ENCODE measurements at regions not wholly inside any gene's neighbourhood (a gene's known extent, or its start where the extent isn't known, plus 50 kb on each side); places are given as distances from the start of the nearest gene placed in this dataset.

DNA sequence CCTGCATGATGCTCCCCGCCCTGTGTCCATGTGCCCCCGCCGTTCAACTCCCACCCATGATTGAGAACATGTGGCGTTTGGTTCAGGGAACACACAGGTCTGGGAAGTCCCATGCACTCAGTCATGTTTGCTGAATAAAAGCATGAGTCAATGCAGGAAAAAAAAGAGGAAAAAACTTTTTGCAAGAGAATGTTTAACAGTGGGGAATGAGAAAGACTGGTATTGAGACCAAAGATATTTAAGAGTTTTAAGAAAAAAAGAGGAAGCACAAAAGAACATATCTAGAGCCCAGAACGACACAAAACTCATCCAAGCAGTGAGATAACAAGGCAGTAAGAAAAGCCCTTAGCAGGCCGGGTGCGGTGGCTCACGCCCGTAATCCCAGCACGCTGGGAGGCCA lies 279.2 kb upstream of the THSD7B start:
- ATAC-seq = no peak
- TF ChIP-seq, protein P1, sequence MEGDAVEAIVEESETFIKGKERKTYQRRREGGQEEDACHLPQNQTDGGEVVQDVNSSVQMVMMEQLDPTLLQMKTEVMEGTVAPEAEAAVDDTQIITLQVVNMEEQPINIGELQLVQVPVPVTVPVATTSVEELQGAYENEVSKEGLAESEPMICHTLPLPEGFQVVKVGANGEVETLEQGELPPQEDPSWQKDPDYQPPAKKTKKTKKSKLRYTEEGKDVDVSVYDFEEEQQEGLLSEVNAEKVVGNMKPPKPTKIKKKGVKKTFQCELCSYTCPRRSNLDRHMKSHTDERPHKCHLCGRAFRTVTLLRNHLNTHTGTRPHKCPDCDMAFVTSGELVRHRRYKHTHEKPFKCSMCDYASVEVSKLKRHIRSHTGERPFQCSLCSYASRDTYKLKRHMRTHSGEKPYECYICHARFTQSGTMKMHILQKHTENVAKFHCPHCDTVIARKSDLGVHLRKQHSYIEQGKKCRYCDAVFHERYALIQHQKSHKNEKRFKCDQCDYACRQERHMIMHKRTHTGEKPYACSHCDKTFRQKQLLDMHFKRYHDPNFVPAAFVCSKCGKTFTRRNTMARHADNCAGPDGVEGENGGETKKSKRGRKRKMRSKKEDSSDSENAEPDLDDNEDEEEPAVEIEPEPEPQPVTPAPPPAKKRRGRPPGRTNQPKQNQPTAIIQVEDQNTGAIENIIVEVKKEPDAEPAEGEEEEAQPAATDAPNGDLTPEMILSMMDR (IDR thresholded peaks at IDR 0.05) = no peak
- H3K4me3 Mint-ChIP-seq = no peak overlapping the region
- intact Hi-C loops (cut with micrococcal nuclease) = no loop called here
- no peaks in the 10 kb centered on the region for H3K36me3 Mint-ChIP-seq
- Histone ChIP-seq H3K4me3 (ENCODE audit: low read length) (no peak overlapping the region), H3K27me3 (ENCODE audit: control insufficient read depth, insufficient read depth, low read length) (no peaks in the 10 kb centered on the region), H3K36me3 (ENCODE audit: control insufficient read depth, insufficient read depth, low read length) (no peaks in the 10 kb centered on the region), H3K27ac (ENCODE audit: low read length) (no peak overlapping the region), H3K4me1 (ENCODE audit: control insufficient read depth, insufficient read depth, low read length) (no peaks in the 10 kb centered on the region), H3K9me3 (ENCODE audit: control insufficient read depth, insufficient read depth, low read length) (no peaks in the 10 kb centered on the region)
- H3K27me3 Mint-ChIP-seq (ENCODE audit: low read depth in 2 of 2) = peaks cover 0 to 2% of the 10 kb centered on the region in 2 donors
- no peak overlapping the region for H3K27ac Mint-ChIP-seq
- DNase-seq = no peak
- no peaks in the 10 kb centered on the region for H3K9me3 Mint-ChIP-seq
- H3K4me1 Mint-ChIP-seq = no peaks in the 10 kb centered on the region
- WGBS (ENCODE audit: insufficient coverage) = 80% methylated on average over 10 of the region's 10 CpGs

DNA sequence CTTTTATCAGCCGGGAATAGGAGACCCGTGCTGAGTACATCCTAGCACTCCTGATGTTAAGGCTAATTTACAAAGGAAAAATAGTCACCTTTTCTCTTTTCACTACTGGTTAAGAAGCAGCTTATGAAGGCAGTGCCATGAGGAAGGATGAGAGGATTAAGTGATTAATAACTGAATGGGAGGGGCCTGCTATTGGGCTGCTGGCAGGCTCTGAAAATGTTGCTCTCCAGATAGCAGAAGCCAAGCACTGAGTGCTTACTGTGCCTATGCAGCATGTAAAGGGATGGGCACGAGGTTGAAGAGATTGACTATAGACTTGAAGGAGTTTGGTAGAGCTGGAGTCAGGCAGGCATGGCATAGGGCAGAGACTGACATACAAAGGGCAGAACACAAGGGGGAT lies 282.4 kb upstream of the THSD7B start:
- intact Hi-C loops (cut with micrococcal nuclease) = no loop called here
- Histone ChIP-seq H3K36me3 (ENCODE audit: control insufficient read depth, insufficient read depth, low read length) (no peaks in the 10 kb centered on the region), H3K27ac (ENCODE audit: low read length) (no peak overlapping the region), H3K27me3 (ENCODE audit: control insufficient read depth, insufficient read depth, low read length) (no peaks in the 10 kb centered on the region), H3K9me3 (ENCODE audit: control insufficient read depth, insufficient read depth, low read length) (peaks cover 7% of the 10 kb centered on the region), H3K4me1 (ENCODE audit: control insufficient read depth, insufficient read depth, low read length) (no peaks in the 10 kb centered on the region), H3K4me3 (ENCODE audit: low read length) (no peak overlapping the region)
- H3K4me1 Mint-ChIP-seq = no peaks in the 10 kb centered on the region
- TF ChIP-seq, protein P1 (IDR thresholded peaks at IDR 0.05) = no peak
- ATAC-seq (no peak), DNase-seq (no peak)
- no peak overlapping the region for H3K4me3 Mint-ChIP-seq
- H3K27me3 Mint-ChIP-seq (ENCODE audit: low read depth in 2 of 2) = peaks cover 0 to 2% of the 10 kb centered on the region in 2 donors
- peaks cover 5% of the 10 kb centered on the region in 2 donors for H3K9me3 Mint-ChIP-seq
- no peak overlapping the region for H3K27ac Mint-ChIP-seq
- peaks cover 8% of the 10 kb centered on the region for H3K36me3 Mint-ChIP-seq
- WGBS (ENCODE audit: insufficient coverage) = 67% methylated on average over 3 of the region's 3 CpGs

DNA sequence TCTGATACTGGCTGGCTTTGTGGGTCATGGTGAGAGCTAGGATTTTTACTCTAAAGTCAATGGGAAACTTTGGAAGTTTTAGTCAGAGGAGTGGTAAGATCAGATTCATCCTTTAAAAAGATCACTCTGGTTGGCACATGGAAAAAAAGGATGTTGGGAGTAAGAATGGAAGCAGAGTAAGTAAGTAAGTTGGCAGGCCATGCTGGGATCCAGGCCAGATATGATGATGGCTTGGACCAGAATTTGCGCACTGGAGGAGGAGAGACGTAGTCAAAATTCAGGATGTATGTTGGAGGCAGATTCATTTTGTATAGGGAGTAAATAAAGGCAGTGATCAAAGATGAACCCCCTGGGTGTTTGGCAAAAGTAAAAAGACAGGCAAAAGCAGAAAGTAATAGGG lies 283.3 kb upstream of the THSD7B start:
- 95% methylated on average over 2 of the region's 2 CpGs for WGBS (ENCODE audit: insufficient coverage)
- DNase-seq (no peak), ATAC-seq (no peak)
- H3K27me3 ChIP-seq (ENCODE audit: control insufficient read depth, insufficient read depth, low read length) = no peaks in the 10 kb centered on the region
- intact Hi-C loops (cut with micrococcal nuclease) = no loop called here
- H3K27ac Mint-ChIP-seq = no peak overlapping the region
- H3K36me3 ChIP-seq (ENCODE audit: control insufficient read depth, insufficient read depth, low read length) = no peaks in the 10 kb centered on the region
- no peak overlapping the region for H3K27ac ChIP-seq (ENCODE audit: low read length)
- H3K36me3 Mint-ChIP-seq = peaks cover 8% of the 10 kb centered on the region
- no peak overlapping the region for H3K4me3 ChIP-seq (ENCODE audit: low read length)
- H3K4me3 Mint-ChIP-seq = no peak overlapping the region
- H3K4me1 ChIP-seq (ENCODE audit: control insufficient read depth, insufficient read depth, low read length) = no peaks in the 10 kb centered on the region
- H3K9me3 ChIP-seq (ENCODE audit: control insufficient read depth, insufficient read depth, low read length) = peaks cover 7% of the 10 kb centered on the region
- no peaks in the 10 kb centered on the region for H3K27me3 Mint-ChIP-seq (ENCODE audit: low read depth in 2 of 2)
- peaks cover 7 to 9% of the 10 kb centered on the region in 2 donors for H3K9me3 Mint-ChIP-seq
- TF ChIP-seq, protein P1 (IDR thresholded peaks at IDR 0.05) = no peak
- H3K4me1 Mint-ChIP-seq = no peaks in the 10 kb centered on the region

DNA sequence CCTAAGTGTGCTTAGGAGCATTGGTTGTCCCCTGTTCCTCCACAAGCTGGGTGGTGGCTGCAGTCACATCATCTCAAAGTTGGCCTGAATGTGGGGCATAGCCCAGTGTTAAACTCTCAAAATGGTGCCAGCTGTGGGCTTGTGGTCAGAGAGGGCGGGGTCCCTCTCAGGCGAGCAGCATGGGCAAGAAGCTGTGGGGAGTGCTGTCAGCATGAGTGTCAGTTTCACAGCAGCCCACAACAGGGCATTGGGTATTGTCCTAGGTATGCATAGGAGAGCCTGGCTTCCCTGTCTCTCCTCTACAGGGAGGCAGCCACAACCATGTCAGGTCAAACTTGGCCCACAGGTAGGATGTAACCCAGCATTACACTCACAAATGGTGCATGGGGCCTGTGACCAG lies 285.6 kb upstream of the THSD7B start:
- TF ChIP-seq, protein P1 (IDR thresholded peaks at IDR 0.05) = no peak
- H3K9me3 ChIP-seq (ENCODE audit: control insufficient read depth, insufficient read depth, low read length) = peaks cover 7% of the 10 kb centered on the region
- H3K27me3 Mint-ChIP-seq (ENCODE audit: low read depth in 2 of 2) = no peaks in the 10 kb centered on the region
- intact Hi-C loops (cut with micrococcal nuclease) = no loop called here
- no peak overlapping the region for H3K27ac Mint-ChIP-seq
- H3K9me3 Mint-ChIP-seq = peaks cover 9 to 10% of the 10 kb centered on the region in 2 donors
- H3K27ac ChIP-seq (ENCODE audit: low read length) = no peak overlapping the region
- peaks cover 8% of the 10 kb centered on the region for H3K36me3 Mint-ChIP-seq
- 86% methylated on average over 2 of the region's 2 CpGs for WGBS (ENCODE audit: insufficient coverage)
- DNase-seq (no peak), ATAC-seq (no peak)
- H3K27me3 ChIP-seq (ENCODE audit: control insufficient read depth, insufficient read depth, low read length) = no peaks in the 10 kb centered on the region
- no peaks in the 10 kb centered on the region for H3K4me1 Mint-ChIP-seq
- no peak overlapping the region for H3K4me3 ChIP-seq (ENCODE audit: low read length)
- no peaks in the 10 kb centered on the region for H3K4me1 ChIP-seq (ENCODE audit: control insufficient read depth, insufficient read depth, low read length)
- no peaks in the 10 kb centered on the region for H3K36me3 ChIP-seq (ENCODE audit: control insufficient read depth, insufficient read depth, low read length)
- no peak overlapping the region for H3K4me3 Mint-ChIP-seq
